ENCODE measurements at regions not wholly inside any gene's neighbourhood (a gene's known extent, or its start where the extent isn't known, plus 50 kb on each side); places are given as distances from the start of the nearest gene placed in this dataset.
"Not testable (repeated sequence)": the region's sequence is repeated elsewhere in the genome, so short reads cannot be mapped to it uniquely, and the experiment has no call there.

- no peak for DNase-seq (ENCODE audit: low read depth)
Measured at GRCh38 chr3:8423307-8423706, 78.3 kb upstream of the LMCD1 start.

- DNase-seq (ENCODE audit: low read depth) = no peak
Measured at GRCh38 chr3:8424281-8424680, 77.3 kb upstream of the LMCD1 start.

- DNase-seq (ENCODE audit: low read depth) = no peak
Measured at GRCh38 chr3:8436661-8437287, 64.8 kb upstream of the LMCD1 start.

- DNase-seq (ENCODE audit: low read depth) = no peak
Measured at GRCh38 chr3:8438507-8439079, 63.0 kb upstream of the LMCD1 start.

- DNase-seq (ENCODE audit: low read depth) = not testable (repeated sequence)
Measured at GRCh38 chr3:8440142-8440541, 61.5 kb upstream of the LMCD1 start.

- DNase-seq (ENCODE audit: low read depth) = no peak
Measured at GRCh38 chr3:8441969-8442559, 59.6 kb upstream of the LMCD1 start.

GRCh38 chr3:8442993-8443650, 58.5 kb upstream of the LMCD1 start:
- DNase-seq (ENCODE audit: low read depth) = no peak

- DNase-seq (ENCODE audit: low read depth) = no peak
Measured at GRCh38 chr3:8443829-8444791, 57.5 kb upstream of the LMCD1 start.

GRCh38 chr3:8444883-8445282, 56.7 kb upstream of the LMCD1 start:
- DNase-seq (ENCODE audit: low read depth) = no peak

GRCh38 chr3:8445861-8446260, 55.8 kb upstream of the LMCD1 start:
- DNase-seq (ENCODE audit: low read depth) = no peak

- DNase-seq (ENCODE audit: low read depth) = no peak
Measured at GRCh38 chr3:8446845-8447244, 54.8 kb upstream of the LMCD1 start.

- DNase-seq (ENCODE audit: low read depth) = no peak
Measured at GRCh38 chr3:8450618-8451017, 51.0 kb upstream of the LMCD1 start.

GRCh38 chr3:8451696-8452095, 49.9 kb upstream of the LMCD1 start:
- DNase-seq (ENCODE audit: low read depth) = no peak

Data from stimulated activated CD8-positive, alpha-beta memory T cell treated with anti-CD3 and anti-CD28 coated beads, Interleukin-12 subunit alpha, Interleukin-12 subunit beta, amount 100 ng/mL, for 1 hour (primary cell).